ENCODE measurements at regions not wholly inside any gene's neighbourhood (a gene's known extent, or its start where the extent isn't known, plus 50 kb on each side); places are given as distances from the start of the nearest gene placed in this dataset.

DNA sequence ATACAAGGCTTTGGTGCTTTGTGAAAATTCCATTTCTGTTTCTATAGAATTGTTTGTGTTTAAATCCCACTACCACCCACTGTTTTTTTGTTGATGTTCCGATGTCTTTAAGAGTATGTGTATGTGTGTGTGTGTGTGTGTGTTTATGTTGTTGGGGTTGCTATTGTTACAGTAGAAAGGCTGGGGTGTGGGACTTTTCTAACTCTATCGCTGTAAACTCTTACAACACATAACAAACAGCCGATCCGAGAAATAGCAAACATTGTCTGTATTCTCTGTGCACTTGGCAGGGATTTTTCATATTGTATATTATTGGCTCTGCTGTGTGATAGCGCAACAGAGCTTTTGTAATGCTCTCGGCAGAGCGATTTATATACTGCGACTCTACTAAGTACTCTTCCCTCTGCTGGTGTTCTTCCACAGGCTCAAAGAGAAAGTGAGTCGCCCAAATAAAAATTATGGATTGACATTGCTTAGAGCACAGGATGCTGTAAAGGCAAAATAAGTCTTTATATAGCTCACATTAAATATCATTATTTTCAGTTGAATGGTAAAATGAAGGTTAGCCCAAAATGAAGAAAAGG is 492.2 kb upstream of the ARRDC3 start:
- no peak for DNase-seq
- no peak overlapping the region for H3K27ac Mint-ChIP-seq
- POLR2A ChIA-PET, result no interaction called here
- no peak overlapping the region for H3K4me3 Mint-ChIP-seq
- H3K36me3 Mint-ChIP-seq (ENCODE audit: low read depth), result no peaks in the 10 kb centered on the region
- no peaks in the 10 kb centered on the region for H3K27me3 Mint-ChIP-seq
- CTCF ChIA-PET, result no interaction called here
- no peaks in the 10 kb centered on the region for H3K4me1 Mint-ChIP-seq
- no peaks in the 10 kb centered on the region for H3K9me3 Mint-ChIP-seq

DNA sequence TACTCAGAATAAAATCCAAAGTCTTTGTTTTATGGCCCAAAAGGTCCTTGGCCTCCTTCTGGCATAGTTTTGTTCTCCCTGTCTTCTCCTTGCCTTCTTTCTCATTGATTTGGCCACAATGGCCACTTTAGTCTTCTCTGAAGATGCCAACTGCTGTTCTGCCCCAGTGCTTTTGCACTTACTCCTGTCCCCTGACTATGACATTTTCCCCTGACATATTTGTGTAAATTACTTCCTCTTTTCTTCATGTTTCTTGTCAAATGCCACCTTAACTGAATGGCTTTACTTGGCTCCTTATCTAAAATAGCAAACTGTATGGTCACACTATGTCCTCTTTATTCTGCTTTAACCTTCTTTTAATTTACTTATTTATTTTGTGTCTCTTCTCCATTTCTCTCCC is 484.7 kb upstream of the ARRDC3 start:
- H3K27me3 Mint-ChIP-seq, result no peaks in the 10 kb centered on the region
- no peak for DNase-seq
- H3K36me3 Mint-ChIP-seq (ENCODE audit: low read depth), result no peaks in the 10 kb centered on the region
- H3K27ac Mint-ChIP-seq, result no peak overlapping the region
- CTCF ChIA-PET, result no interaction called here
- no peaks in the 10 kb centered on the region for H3K9me3 Mint-ChIP-seq
- POLR2A ChIA-PET, result no interaction called here
- no peak overlapping the region for H3K4me3 Mint-ChIP-seq
- no peaks in the 10 kb centered on the region for H3K4me1 Mint-ChIP-seq

- Mint-ChIP-seq H3K4me3 (no peak overlapping the region), H3K9me3 (peaks cover 4% of the 10 kb centered on the region), H3K27ac (no peak overlapping the region), H3K36me3 (ENCODE audit: low read depth) (no peaks in the 10 kb centered on the region), H3K27me3 (no peaks in the 10 kb centered on the region), H3K4me1 (no peaks in the 10 kb centered on the region)
- ChIA-PET POLR2A (no interaction called here), CTCF (no interaction called here)
- no peak for DNase-seq
These were observed 482.8 kb upstream of the ARRDC3 start for GRCh38 chr5:91865915-91866314.

GRCh38 chr5:91864962-91865361 is 481.8 kb upstream of the ARRDC3 start:
- Mint-ChIP-seq H3K27me3 (no peaks in the 10 kb centered on the region), H3K27ac (no peak overlapping the region), H3K4me1 (no peaks in the 10 kb centered on the region), H3K4me3 (no peak overlapping the region), H3K9me3 (peaks cover 4% of the 10 kb centered on the region), H3K36me3 (ENCODE audit: low read depth) (no peaks in the 10 kb centered on the region)
- CTCF ChIA-PET, result interaction anchor here (0.6 kb wide), 1 partner anchor 340 kb away, joined by 5 read pairs; no protein-coding TSS in a partner anchor
- DNase-seq, result no peak
- POLR2A ChIA-PET, result no interaction called here

GRCh38 chr5:91851670-91852069 is 468.6 kb upstream of the ARRDC3 start:
- no peaks in the 10 kb centered on the region for H3K27me3 Mint-ChIP-seq
- H3K4me1 Mint-ChIP-seq, result no peaks in the 10 kb centered on the region
- no peaks in the 10 kb centered on the region for H3K36me3 Mint-ChIP-seq (ENCODE audit: low read depth)
- no peak overlapping the region for H3K27ac Mint-ChIP-seq
- H3K4me3 Mint-ChIP-seq, result no peak overlapping the region
- ChIA-PET CTCF (no interaction called here), POLR2A (no interaction called here)
- DNase-seq, result no peak
- no peaks in the 10 kb centered on the region for H3K9me3 Mint-ChIP-seq

DNA sequence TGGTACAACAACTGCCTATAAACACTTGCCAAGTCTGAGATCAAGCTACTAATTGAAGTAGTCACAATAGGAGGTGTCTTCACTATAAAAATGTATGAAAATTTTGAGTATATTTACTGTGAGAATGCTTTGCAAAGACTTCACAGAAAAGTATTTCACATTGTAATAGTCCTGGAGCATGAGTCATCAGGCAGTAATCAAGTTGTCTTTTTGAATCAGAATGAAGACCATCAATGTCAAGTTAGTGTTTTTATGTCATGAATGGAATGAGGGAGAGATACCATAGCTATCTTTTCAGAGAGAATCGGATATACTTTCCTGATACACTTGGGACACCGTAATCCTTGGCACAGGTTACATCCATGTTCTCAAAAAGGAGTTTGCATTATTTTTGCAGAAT is 466.9 kb upstream of the ARRDC3 start:
- H3K9me3 Mint-ChIP-seq, result no peaks in the 10 kb centered on the region
- H3K4me1 Mint-ChIP-seq, result no peaks in the 10 kb centered on the region
- H3K27me3 Mint-ChIP-seq, result no peaks in the 10 kb centered on the region
- H3K36me3 Mint-ChIP-seq (ENCODE audit: low read depth), result no peaks in the 10 kb centered on the region
- ChIA-PET POLR2A (no interaction called here), CTCF (no interaction called here)
- H3K27ac Mint-ChIP-seq, result no peak overlapping the region
- DNase-seq, result no peak
- no peak overlapping the region for H3K4me3 Mint-ChIP-seq

DNA sequence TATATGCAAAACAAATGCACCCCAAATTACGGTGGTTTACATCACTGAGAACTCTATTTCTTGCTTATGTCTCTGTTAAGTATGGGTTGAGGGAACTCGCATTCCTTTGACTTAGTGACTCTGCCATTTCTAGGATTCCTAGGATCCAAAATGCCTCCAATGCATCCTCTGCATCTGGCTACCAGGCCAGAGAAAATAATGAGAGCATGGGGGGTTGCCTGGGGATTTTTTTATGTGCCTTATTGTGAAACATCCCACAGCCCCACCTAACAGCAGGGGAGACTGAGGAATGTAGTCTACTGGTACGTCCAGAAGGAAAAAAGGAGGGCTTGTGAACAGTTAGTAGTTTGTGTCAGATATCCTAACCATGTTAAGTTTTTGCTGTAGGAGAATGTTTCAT is 466.0 kb upstream of the ARRDC3 start:
- no peak for DNase-seq
- no peaks in the 10 kb centered on the region for H3K27me3 Mint-ChIP-seq
- ChIA-PET POLR2A (no interaction called here), CTCF (no interaction called here)
- H3K27ac Mint-ChIP-seq, result no peak overlapping the region
- H3K4me3 Mint-ChIP-seq, result no peak overlapping the region
- H3K9me3 Mint-ChIP-seq, result no peaks in the 10 kb centered on the region
- no peaks in the 10 kb centered on the region for H3K36me3 Mint-ChIP-seq (ENCODE audit: low read depth)
- no peaks in the 10 kb centered on the region for H3K4me1 Mint-ChIP-seq

GRCh38 chr5:91848453-91848852 is 465.3 kb upstream of the ARRDC3 start:
- H3K27ac Mint-ChIP-seq, result no peak overlapping the region
- POLR2A ChIA-PET, result no interaction called here
- DNase-seq, result no peak

GRCh38 chr5:91841423-91841822 is 458.3 kb upstream of the ARRDC3 start:
- no peaks in the 10 kb centered on the region for H3K4me1 Mint-ChIP-seq
- no peaks in the 10 kb centered on the region for H3K27me3 Mint-ChIP-seq
- CTCF ChIA-PET, result no interaction called here
- POLR2A ChIA-PET, result no interaction called here
- H3K27ac Mint-ChIP-seq, result no peak overlapping the region
- no peak for DNase-seq
- H3K4me3 Mint-ChIP-seq, result no peak overlapping the region
- H3K36me3 Mint-ChIP-seq (ENCODE audit: low read depth), result no peaks in the 10 kb centered on the region
- no peaks in the 10 kb centered on the region for H3K9me3 Mint-ChIP-seq

More at GRCh38 chr5:91848453-91848852, 465.3 kb upstream of the ARRDC3 start:
- CTCF ChIA-PET, result no interaction called here
- H3K4me3 Mint-ChIP-seq, result no peak overlapping the region
- no peaks in the 10 kb centered on the region for H3K36me3 Mint-ChIP-seq (ENCODE audit: low read depth)
- H3K9me3 Mint-ChIP-seq, result no peaks in the 10 kb centered on the region
- no peaks in the 10 kb centered on the region for H3K4me1 Mint-ChIP-seq
- H3K27me3 Mint-ChIP-seq, result no peaks in the 10 kb centered on the region

- Mint-ChIP-seq H3K4me1 (no peaks in the 10 kb centered on the region), H3K36me3 (ENCODE audit: low read depth) (no peaks in the 10 kb centered on the region), H3K27ac (no peak overlapping the region), H3K4me3 (no peak overlapping the region), H3K9me3 (no peaks in the 10 kb centered on the region), H3K27me3 (no peaks in the 10 kb centered on the region)
- CTCF ChIA-PET, result no interaction called here
- no peak for DNase-seq
- POLR2A ChIA-PET, result no interaction called here
These were observed 457.3 kb upstream of the ARRDC3 start for GRCh38 chr5:91840412-91840811.

DNA sequence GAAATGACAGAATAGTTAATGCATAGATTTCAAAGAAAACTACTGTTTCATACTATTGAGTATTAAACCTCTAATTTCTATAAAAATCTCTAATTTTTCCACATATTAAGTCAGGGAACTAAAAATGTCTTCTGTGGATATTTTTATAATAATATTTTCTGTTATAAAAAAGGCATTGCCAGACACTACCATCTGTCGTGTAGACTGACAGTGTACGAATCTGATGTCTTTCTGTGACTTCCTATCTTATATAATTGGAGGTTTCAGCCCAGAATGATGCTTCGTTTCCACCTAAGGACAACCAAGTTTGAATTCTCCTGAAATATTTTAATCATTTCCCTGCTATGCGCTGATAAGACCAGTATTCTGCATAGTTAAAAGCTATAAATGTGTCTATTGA is 456.6 kb upstream of the ARRDC3 start:
- H3K27me3 Mint-ChIP-seq, result no peaks in the 10 kb centered on the region
- no peaks in the 10 kb centered on the region for H3K4me1 Mint-ChIP-seq
- no peak overlapping the region for H3K4me3 Mint-ChIP-seq
- DNase-seq, result no peak
- CTCF ChIA-PET, result no interaction called here
- H3K27ac Mint-ChIP-seq, result no peak overlapping the region
- H3K36me3 Mint-ChIP-seq (ENCODE audit: low read depth), result no peaks in the 10 kb centered on the region
- no peaks in the 10 kb centered on the region for H3K9me3 Mint-ChIP-seq
- POLR2A ChIA-PET, result no interaction called here

- ChIA-PET POLR2A (no interaction called here), CTCF (no interaction called here)
- Mint-ChIP-seq H3K27me3 (no peaks in the 10 kb centered on the region), H3K4me1 (no peaks in the 10 kb centered on the region), H3K27ac (no peak overlapping the region), H3K36me3 (ENCODE audit: low read depth) (no peaks in the 10 kb centered on the region), H3K4me3 (no peak overlapping the region), H3K9me3 (no peaks in the 10 kb centered on the region)
- no peak for DNase-seq
These were observed 456.1 kb upstream of the ARRDC3 start for GRCh38 chr5:91839233-91839632.

DNA sequence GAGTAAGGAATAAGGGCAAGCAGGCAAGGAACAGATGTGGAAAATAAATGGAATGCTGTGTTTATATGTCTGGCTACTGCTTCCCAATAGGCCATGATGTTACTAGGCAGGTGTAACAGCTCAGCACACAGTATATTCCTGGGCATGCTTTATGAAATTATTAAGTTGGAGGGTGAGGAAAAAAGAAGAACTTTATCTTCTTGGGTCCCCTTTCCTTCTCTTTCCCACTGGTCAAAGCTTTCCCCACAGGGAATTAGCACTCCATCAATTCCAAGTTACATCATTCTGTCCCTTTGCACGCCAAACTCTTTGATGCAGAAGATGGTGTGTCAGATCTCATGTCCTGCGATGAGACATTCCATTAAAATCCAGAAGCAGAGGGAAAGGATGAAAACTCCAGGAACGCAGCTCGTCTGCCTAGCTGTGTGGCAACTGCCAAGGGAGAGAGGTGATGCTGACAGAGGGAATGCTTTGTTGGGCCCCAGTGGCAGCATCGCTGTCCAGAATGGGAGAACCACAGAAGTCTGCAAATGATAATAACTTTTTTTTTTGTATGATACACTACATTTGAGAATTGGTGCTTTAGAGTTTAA is 447.3 kb upstream of the ARRDC3 start:
- no peaks in the 10 kb centered on the region for H3K9me3 Mint-ChIP-seq
- ChIA-PET CTCF (no interaction called here), POLR2A (no interaction called here)
- H3K27me3 Mint-ChIP-seq, result no peaks in the 10 kb centered on the region
- no peak overlapping the region for H3K4me3 Mint-ChIP-seq
- H3K4me1 Mint-ChIP-seq, result no peaks in the 10 kb centered on the region
- no peak for DNase-seq
- H3K36me3 Mint-ChIP-seq (ENCODE audit: low read depth), result no peaks in the 10 kb centered on the region
- H3K27ac Mint-ChIP-seq, result no peak overlapping the region

GRCh38 chr5:91825618-91826017 is 442.5 kb upstream of the ARRDC3 start:
- POLR2A ChIA-PET, result no interaction called here
- H3K36me3 Mint-ChIP-seq (ENCODE audit: low read depth), result no peaks in the 10 kb centered on the region
- H3K27me3 Mint-ChIP-seq, result no peaks in the 10 kb centered on the region
- peaks cover 3% of the 10 kb centered on the region for H3K9me3 Mint-ChIP-seq
- no peak for DNase-seq
- no peak overlapping the region for H3K27ac Mint-ChIP-seq
- H3K4me3 Mint-ChIP-seq, result no peak overlapping the region
- no peaks in the 10 kb centered on the region for H3K4me1 Mint-ChIP-seq
- CTCF ChIA-PET, result no interaction called here

All from activated CD4-positive, alpha-beta T cell treated with anti-CD3 and anti-CD28 coated beads, Interleukin-2, amount 10 ng/mL, durations not matched to agents 7 days and 5 days (primary cell).